ENCODE measurements at regions not wholly inside any gene's neighbourhood (a gene's known extent, or its start where the extent isn't known, plus 50 kb on each side); places are given as distances from the start of the nearest gene placed in this dataset.
A peak's percentile ranks its signal among the peaks of the same experiment; 100 is the strongest.

DNA sequence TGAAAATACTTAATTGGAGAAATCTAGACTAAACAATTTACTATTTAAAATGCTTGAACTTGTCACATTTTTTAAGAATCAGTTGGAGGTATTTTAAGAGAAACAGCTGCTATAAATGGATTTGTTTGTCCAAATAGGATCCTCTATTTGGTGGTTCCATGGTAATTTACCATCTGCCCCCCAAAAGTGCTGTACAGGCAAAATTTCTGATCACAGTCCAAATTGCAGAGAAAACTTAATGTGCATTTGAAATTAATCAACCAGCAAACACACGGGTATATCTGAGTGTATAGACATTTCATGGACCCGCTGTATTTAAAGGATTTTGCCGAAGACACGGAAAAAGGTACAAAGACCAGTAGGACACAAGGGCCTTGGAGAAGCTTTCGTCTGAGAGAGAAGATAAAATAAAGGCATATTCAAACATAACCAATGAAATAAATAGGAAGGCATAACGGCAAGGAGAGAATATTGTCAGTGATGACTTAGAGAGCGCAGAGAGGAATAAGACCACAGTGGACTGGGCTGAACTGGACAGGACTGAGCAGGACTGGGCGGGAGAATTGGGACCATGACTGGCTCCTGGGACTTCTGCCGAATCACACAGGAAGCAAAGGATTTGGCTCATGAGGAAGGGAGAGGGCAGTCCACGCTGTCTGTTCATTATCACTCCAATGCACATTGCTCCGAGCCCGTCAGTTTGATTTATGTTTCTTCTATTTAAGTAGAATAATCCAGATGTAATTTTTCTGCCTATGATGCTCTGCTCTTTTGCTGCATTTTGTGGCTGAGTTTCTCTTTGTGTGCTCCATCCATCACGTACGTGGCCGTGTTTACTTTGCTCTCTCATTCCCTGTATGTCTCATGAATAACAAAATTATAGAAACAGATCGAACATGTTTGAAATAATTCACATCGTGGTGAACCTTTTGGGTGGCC is 112.8 kb downstream of the PRLHR start (continued):
- TF ChIP-seq, protein P1, sequence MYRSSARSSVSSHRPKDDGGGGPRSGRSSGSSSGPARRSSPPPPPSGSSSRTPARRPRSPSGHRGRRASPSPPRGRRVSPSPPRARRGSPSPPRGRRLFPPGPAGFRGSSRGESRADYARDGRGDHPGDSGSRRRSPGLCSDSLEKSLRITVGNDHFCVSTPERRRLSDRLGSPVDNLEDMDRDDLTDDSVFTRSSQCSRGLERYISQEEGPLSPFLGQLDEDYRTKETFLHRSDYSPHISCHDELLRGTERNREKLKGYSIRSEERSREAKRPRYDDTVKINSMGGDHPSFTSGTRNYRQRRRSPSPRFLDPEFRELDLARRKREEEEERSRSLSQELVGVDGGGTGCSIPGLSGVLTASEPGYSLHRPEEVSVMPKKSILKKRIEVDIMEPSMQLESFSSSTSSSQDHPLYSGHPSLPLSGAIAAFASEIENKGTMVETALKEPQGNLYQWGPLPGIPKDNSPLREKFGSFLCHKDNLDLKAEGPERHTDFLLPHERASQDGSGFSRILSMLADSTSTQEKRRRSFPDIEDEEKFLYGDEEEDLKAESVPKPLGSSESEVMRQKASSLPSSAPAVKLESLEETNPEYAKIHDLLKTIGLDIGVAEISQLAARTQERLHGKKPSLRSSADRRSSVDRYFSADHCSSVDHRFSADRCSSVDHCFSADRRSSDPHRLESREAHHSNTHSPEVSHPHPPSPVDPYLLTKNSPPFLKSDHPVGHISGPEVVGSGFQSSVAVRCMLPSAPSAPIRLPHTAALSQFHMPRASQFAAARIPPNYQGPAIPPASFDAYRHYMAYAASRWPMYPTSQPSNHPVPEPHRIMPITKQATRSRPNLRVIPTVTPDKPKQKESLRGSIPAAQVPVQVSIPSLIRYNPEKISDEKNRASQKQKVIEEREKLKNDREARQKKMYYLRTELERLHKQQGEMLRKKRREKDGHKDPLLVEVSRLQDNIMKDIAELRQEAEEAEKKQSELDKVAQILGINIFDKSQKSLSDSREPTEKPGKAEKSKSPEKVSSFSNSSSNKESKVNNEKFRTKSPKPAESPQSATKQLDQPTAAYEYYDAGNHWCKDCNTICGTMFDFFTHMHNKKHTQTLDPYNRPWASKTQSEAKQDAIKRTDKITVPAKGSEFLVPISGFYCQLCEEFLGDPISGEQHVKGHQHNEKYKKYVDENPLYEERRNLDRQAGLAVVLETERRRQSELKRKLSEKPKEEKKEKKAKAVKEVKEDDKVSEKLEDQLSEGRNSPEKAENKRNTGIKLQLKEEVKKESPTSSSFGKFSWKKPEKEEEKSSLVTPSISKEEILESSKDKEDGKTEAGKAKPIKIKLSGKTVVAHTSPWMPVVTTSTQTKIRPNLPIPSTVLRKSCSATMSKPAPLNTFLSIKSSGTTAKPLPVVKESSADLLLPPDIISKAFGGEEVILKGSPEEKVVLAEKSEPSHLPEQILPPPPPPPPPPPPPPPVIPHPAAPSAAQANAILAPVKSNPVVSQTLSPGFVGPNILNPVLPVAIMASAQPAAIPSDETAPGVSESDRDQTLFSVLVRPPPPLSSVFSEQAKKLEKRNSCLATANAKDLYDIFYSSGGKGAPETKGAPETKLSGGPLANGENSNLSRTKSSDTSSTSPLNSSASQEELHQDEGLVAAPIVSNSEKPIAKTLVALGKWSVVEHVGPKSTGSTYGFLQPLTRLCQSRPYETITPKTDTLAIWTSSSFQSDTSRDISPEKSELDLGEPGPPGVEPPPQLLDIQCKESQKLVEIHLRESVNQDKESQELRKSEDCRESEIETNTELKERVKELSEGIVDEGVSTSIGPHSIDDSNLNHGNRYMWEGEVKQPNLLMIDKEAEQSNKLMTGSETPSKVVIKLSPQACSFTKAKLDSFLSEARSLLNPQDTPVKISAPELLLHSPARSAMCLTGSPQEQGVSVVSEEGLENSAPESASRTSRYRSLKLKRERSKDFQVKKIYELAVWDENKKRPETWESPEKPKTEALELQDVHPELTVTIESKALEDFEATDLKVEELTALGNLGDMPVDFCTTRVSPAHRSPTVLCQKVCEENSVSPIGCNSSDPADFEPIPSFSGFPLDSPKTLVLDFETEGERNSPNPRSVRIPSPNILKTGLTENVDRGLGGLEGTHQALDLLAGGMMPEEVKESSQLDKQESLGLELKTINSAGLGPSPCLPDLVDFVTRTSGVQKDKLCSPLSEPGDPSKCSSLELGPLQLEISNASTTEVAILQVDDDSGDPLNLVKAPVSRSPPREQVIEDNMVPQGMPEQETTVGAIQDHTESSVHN (IDR thresholded peaks at IDR 0.05; ENCODE audit: borderline replicate concordance in 1 of 2, low read depth in 1 of 2) = no peak
- TF ChIP-seq NFXL1 (CRISPR knock-in tag; IDR thresholded peaks at IDR 0.05) (no peak), NR2C1 (IDR thresholded peaks at IDR 0.05) (no peak), NR2C1 (tag; IDR thresholded peaks at IDR 0.05) (no peak), POLR3A (IDR thresholded peaks at IDR 0.05; ENCODE audit: borderline replicate concordance, extremely low read depth, insufficient read depth, insufficient read length) (no peak), CBFA2T3 (IDR thresholded peaks at IDR 0.05) (peak; percentile 92), TEAD4 (IDR thresholded peaks at IDR 0.05; ENCODE audit: low read length) (peak; percentile 89), TEAD4 (CRISPR knock-in tag; IDR thresholded peaks at IDR 0.05; ENCODE audit: borderline replicate concordance) (no peak), NFE2 (IDR thresholded peaks at IDR 0.05; ENCODE audit: low read depth) (peak; percentile 91), RFX5 (IDR thresholded peaks at IDR 0.05; ENCODE audit: low read depth, low read length) (no peak)
- TF ChIP-seq, protein P2, sequence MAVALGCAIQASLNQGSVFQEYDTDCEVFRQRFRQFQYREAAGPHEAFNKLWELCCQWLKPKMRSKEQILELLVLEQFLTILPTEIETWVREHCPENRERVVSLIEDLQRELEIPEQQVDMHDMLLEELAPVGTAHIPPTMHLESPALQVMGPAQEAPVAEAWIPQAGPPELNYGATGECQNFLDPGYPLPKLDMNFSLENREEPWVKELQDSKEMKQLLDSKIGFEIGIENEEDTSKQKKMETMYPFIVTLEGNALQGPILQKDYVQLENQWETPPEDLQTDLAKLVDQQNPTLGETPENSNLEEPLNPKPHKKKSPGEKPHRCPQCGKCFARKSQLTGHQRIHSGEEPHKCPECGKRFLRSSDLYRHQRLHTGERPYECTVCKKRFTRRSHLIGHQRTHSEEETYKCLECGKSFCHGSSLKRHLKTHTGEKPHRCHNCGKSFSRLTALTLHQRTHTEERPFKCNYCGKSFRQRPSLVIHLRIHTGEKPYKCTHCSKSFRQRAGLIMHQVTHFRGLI (CRISPR knock-in tag; IDR thresholded peaks at IDR 0.05) = no peak
- TF ChIP-seq, protein P3, sequence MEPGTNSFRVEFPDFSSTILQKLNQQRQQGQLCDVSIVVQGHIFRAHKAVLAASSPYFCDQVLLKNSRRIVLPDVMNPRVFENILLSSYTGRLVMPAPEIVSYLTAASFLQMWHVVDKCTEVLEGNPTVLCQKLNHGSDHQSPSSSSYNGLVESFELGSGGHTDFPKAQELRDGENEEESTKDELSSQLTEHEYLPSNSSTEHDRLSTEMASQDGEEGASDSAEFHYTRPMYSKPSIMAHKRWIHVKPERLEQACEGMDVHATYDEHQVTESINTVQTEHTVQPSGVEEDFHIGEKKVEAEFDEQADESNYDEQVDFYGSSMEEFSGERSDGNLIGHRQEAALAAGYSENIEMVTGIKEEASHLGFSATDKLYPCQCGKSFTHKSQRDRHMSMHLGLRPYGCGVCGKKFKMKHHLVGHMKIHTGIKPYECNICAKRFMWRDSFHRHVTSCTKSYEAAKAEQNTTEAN (CRISPR knock-in tag; IDR thresholded peaks at IDR 0.05) = no peak
- TF ChIP-seq, protein P4, sequence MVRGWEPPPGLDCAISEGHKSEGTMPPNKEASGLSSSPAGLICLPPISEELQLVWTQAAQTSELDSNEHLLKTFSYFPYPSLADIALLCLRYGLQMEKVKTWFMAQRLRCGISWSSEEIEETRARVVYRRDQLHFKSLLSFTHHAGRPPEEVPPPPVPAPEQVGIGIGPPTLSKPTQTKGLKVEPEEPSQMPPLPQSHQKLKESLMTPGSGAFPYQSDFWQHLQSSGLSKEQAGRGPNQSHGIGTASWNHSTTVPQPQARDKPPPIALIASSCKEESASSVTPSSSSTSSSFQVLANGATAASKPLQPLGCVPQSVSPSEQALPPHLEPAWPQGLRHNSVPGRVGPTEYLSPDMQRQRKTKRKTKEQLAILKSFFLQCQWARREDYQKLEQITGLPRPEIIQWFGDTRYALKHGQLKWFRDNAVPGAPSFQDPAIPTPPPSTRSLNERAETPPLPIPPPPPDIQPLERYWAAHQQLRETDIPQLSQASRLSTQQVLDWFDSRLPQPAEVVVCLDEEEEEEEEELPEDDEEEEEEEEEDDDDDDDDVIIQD (CRISPR knock-in tag; IDR thresholded peaks at IDR 0.05) = no peak

Data from K562 (cell line).